A549 (cell line): ENCODE measurements at regions not wholly inside any gene's neighbourhood (a gene's known extent, or its start where the extent isn't known, plus 50 kb on each side); places are given as distances from the start of the nearest gene placed in this dataset.

ENCODE experiments used
- ATAC-seq, 2 experiments: fragments of 200-7000 bp in 1 of 2; fragments of >200 bp in 1 of 2; cut with Nextera tagmentation in 1 of 2; cut with Tn5 transposase in 1 of 2; 3 replicates each; pipeline versions ENCODE4 v1.8.0 to v1.9.1; 2018 to 2020; ENCODE audit warnings: mild to moderate bottlenecking in 1 of 2, moderate library complexity in 1 of 2
- CTCF ChIA-PET: fragments of 300-600 bp; sonication (Branson Sonifier 250); formaldehyde crosslinking; extraction: SDS; loops from one replicate; lab custom pipeline; 2021; ENCODE audit warnings: antibody characterized with exemption, inconsistent platforms; lab: Yijun Ruan, JAX
- POLR2A ChIA-PET: fragments of 350-600 bp; formaldehyde crosslinking; extraction: SDS; loops from one replicate; lab custom pipeline; 2021; ENCODE audit warnings: antibody characterized with exemption, inconsistent platforms; lab: Yijun Ruan, JAX
- DNase-seq, 2 experiments: peaks; one replicate each; pipeline versions ENCODE4 v3.0.0 to v3.0.0-alpha.2; 2011 to 2016; ENCODE audit warnings: low read depth in 1 of 2, low spot score in 1 of 2
- FAIRE-seq: peaks from 2 replicates; lab custom pipeline; 2011; peaks lifted over from hg19 to GRCh38; lab: Jason Lieb, UNC
- H3K27ac ChIP-seq, 2 experiments: fragments of >200 bp; sonication (Bioruptor Twin); formaldehyde crosslinking; 3 replicates each; pipeline ENCODE4 v1.5.1; 2016 to 2017
- H3K4me1 ChIP-seq: fragments of >200 bp; sonication (Bioruptor Twin); formaldehyde crosslinking; 3 replicates; pipeline ENCODE4 v1.6.1; 2016
- H3K4me2 ChIP-seq: fragments of >200 bp; sonication (Bioruptor Twin); formaldehyde crosslinking; 3 replicates; pipeline ENCODE4 v1.6.1; 2016
- H3K4me3 ChIP-seq: fragments of >200 bp; sonication (Bioruptor Twin); formaldehyde crosslinking; 3 replicates; pipeline ENCODE4 v1.5.1; 2016
- H3K9me3 ChIP-seq: fragments of >200 bp; sonication (Bioruptor Twin); formaldehyde crosslinking; 3 replicates; pipeline ENCODE4 v1.6.1; 2016
- CHD4 ChIP-seq: fragments of 200-600 bp; sonication (generic); IDR thresholded peaks from 2 replicates; pipeline ENCODE4 v1.6.1; 2016; ENCODE audit warnings: antibody characterized with exemption, mild to moderate bottlenecking, borderline replicate concordance
- CTCF ChIP-seq: fragments of >200 bp; sonication (Bioruptor Twin); formaldehyde crosslinking; IDR thresholded peaks from 3 replicates; pipeline ENCODE4 v1.5.1; 2016
- E2F6 ChIP-seq: IDR thresholded peaks from 2 replicates; pipeline ENCODE4 v1.6.1; 2012; ENCODE audit warnings: low read depth, borderline replicate concordance
- EP300 ChIP-seq, 2 experiments: fragments of >200 bp; sonication (Bioruptor Twin); formaldehyde crosslinking; IDR thresholded peaks; 2 replicates in 1 of 2; 3 replicates in 1 of 2; pipeline ENCODE4 v1.6.1; 2016 to 2017
- FOSB ChIP-seq: fragments of 250-450 bp; sonication (Bioruptor Pico); IDR thresholded peaks from 2 replicates; pipeline ENCODE4 v1.5.0; 2020; ENCODE audit warnings: mild to moderate bottlenecking, moderate library complexity
- FOSL2 ChIP-seq, 2 experiments: fragments of 450-650 bp in 1 of 2; fragments of >200 bp in 1 of 2; sonication (Bioruptor Twin) in 1 of 2; formaldehyde crosslinking; IDR thresholded peaks; 2 replicates each; pipeline versions ENCODE4 v1.5.0 to v1.6.1; 2016 to 2020; ENCODE audit warnings: mild to moderate bottlenecking in 1 of 2, moderate library complexity in 1 of 2
- HEYL ChIP-seq: fragments of 250-450 bp; sonication (Bioruptor Pico); IDR thresholded peaks from 2 replicates; pipeline ENCODE4 v1.8.0; 2021; ENCODE audit warnings: mild to moderate bottlenecking, moderate library complexity
- JUNB ChIP-seq: fragments of >200 bp; sonication (Bioruptor Twin); formaldehyde crosslinking; IDR thresholded peaks from 2 replicates; pipeline ENCODE4 v1.6.1; 2016
- NR3C1 ChIP-seq: fragments of >200 bp; sonication (Bioruptor Twin); formaldehyde crosslinking; IDR thresholded peaks from 3 replicates; pipeline ENCODE4 v1.6.1; 2017
- PBX3 ChIP-seq: IDR thresholded peaks from 2 replicates; pipeline ENCODE4 v1.6.1; 2012
- POLR2A ChIP-seq: IDR thresholded peaks from 2 replicates; pipeline ENCODE4 v1.6.1; 2012; ENCODE audit warnings: mild to moderate bottlenecking, low read length
- RARB ChIP-seq: fragments of 250-450 bp; sonication (Bioruptor Pico); IDR thresholded peaks from 2 replicates; pipeline ENCODE4 v1.8.0; 2021; ENCODE audit warnings: mild to moderate bottlenecking, moderate library complexity
- REST ChIP-seq: fragments of 200-600 bp; sonication (generic); IDR thresholded peaks from 2 replicates; pipeline ENCODE4 v1.6.1; 2016; ENCODE audit warnings: antibody characterized with exemption, mild to moderate bottlenecking, moderate library complexity
- RNF2 ChIP-seq: fragments of 200-600 bp; sonication (generic); IDR thresholded peaks from 2 replicates; pipeline ENCODE4 v1.6.1; 2016; ENCODE audit warnings: low read depth, mild to moderate bottlenecking, antibody characterized with exemption, moderate library complexity, borderline replicate concordance
- SMC3 ChIP-seq: fragments of >200 bp; sonication (Bioruptor Twin); formaldehyde crosslinking; IDR thresholded peaks from 3 replicates; pipeline ENCODE4 v1.6.1; 2018; ENCODE audit warnings: inconsistent platforms
- ZNF302 ChIP-seq: fragments of 250-450 bp; sonication (Bioruptor Pico); IDR thresholded peaks from 2 replicates; pipeline ENCODE4 v1.9.0; 2021; ENCODE audit warnings: inconsistent platforms, mild to moderate bottlenecking, moderate library complexity
- WGBS: methylation state at CpG from one replicate; pipeline ENCODE4 v1.1.6; 2017; ENCODE audit errors: missing lambda C conversion rate; 5-methylcytosine and 5-hydroxymethylcytosine counted together

- TF ChIP-seq REST (no peak), JUNB (no peak), PBX3 (no peak), E2F6 (no peak), POLR2A (no peak), FOSB (CRISPR knock-in tag) (no peak), HEYL (no peak), RNF2 (no peak), CTCF (no peak)
Observed at GRCh38 chr9:7730164-7730445, 69.5 kb downstream of the DMAC1 start (continued).

- ChIA-PET POLR2A (no interaction called here), CTCF (no interaction called here)
- no peak for FAIRE-seq
- H3K4me2 ChIP-seq, result no peak overlapping the region
- no peak overlapping the region for H3K4me3 ChIP-seq
- no peak for ATAC-seq
- H3K27ac ChIP-seq, result no peak overlapping the region
- H3K4me1 ChIP-seq, result no peaks in the 10 kb centered on the region
- H3K9me3 ChIP-seq, result no peaks in the 10 kb centered on the region
- TF ChIP-seq PBX3 (no peak), FOSL2 (IDR thresholded peaks at IDR 0.05) (no peak), FOSL2 (CRISPR knock-in tag; IDR thresholded peaks at IDR 0.05) (no peak), RARB (no peak), ZNF302 (CRISPR knock-in tag) (no peak), SMC3 (no peak), EP300 (IDR thresholded peaks at IDR 0.05) (no peak), CHD4 (no peak), NR3C1 (no peak), JUNB (no peak), POLR2A (no peak), RNF2 (no peak)
- no peak for DNase-seq
- WGBS, result 13% methylated on average over 5 of the region's 5 CpGs
Observed at GRCh38 chr9:7729371-7730163, 70.0 kb downstream of the DMAC1 start.
